Right lobe of liver (tissue), 6 donors: ENCODE measurements at regions not wholly inside any gene's neighbourhood (a gene's known extent, or its start where the extent isn't known, plus 50 kb on each side); places are given as distances from the start of the nearest gene placed in this dataset.

Experiments used
- ATAC-seq, 4 donors: fragments of 200-7000 bp; cut with Tn5 transposase; one replicate each; pipeline ENCODE4 v1.9.1; 2020; ENCODE audit warnings: mild to moderate bottlenecking in 4 of 4, moderate library complexity in 4 of 4
- DNase-seq, 3 donors: peaks; one replicate each; pipeline ENCODE4 v3.0.0-alpha.2; 2020
- H3K27ac ChIP-seq, 3 donors: fragments of 200-600 bp; one replicate each; pipeline ENCODE4 v1.8.0; 2022
- H3K27me3 ChIP-seq, 2 donors: fragments of 200-600 bp; one replicate each; pipeline ENCODE4 v1.8.0; 2022
- H3K36me3 ChIP-seq, 4 donors: fragments of 200-600 bp; sonication (generic) in 1 of 4; one replicate each; pipeline versions ENCODE4 v1.5.1 to v1.8.0; 2017 to 2022; ENCODE audit warnings: control low read depth in 1 of 4
- H3K4me1 ChIP-seq, 4 donors: fragments of 200-600 bp; sonication (generic) in 1 of 4; one replicate each; pipeline versions ENCODE4 v1.5.1 to v1.8.0; 2017 to 2022; ENCODE audit warnings: control low read depth in 1 of 4
- H3K4me3 ChIP-seq, 3 donors: fragments of 200-600 bp; one replicate each; pipeline ENCODE4 v1.8.0; 2022
- H3K9me3 ChIP-seq, 4 donors: fragments of 200-600 bp; sonication (generic) in 1 of 4; one replicate each; pipeline versions ENCODE4 v1.5.1 to v1.8.0; 2017 to 2022; ENCODE audit warnings: control low read depth in 1 of 4
- POLR2A ChIP-seq: fragments of 450-650 bp; IDR thresholded peaks from one replicate; pipeline ENCODE4 v1.6.1; 2017; ENCODE audit warnings: antibody characterized with exemption, mild to moderate bottlenecking
- WGBS: methylation state at CpG from one replicate; pipeline ENCODE4 v1.1.6; 2018; ENCODE audit warnings: low coverage, low lambda C conversion rate; ENCODE audit not compliant: insufficient coverage; ENCODE audit errors: missing lambda C conversion rate; 5-methylcytosine and 5-hydroxymethylcytosine counted together
- intact Hi-C, 2 donors: fragments of 100-400 bp; cut with DNase I; formaldehyde crosslinking; loops; one replicate each; pipeline versions ENCODE4 v1.11.2 to v1.14.1; 2022
- TF ChIP-seq, protein P1 (sequence below), 4 donors: fragments of 200-600 bp in 3 of 4; fragments of 450-650 bp in 1 of 4; IDR thresholded peaks; one replicate each; pipeline versions ENCODE4 v1.5.1 to v1.8.0; 2016 to 2022; ENCODE audit warnings: antibody characterized with exemption in 4 of 4, mild to moderate bottlenecking in 2 of 4
- donor health status: DM: no; HTN: yes; CAD: no.
- donor health status: DM: no; HTN: no; CAD: no.
- donor health status: DM: no; HTN: no; CAD: no.
- donor health status: DM: no; HTN: yes; CAD: no.
- donor health status: DM: no; HTN: yes; CAD: no.

DNA sequence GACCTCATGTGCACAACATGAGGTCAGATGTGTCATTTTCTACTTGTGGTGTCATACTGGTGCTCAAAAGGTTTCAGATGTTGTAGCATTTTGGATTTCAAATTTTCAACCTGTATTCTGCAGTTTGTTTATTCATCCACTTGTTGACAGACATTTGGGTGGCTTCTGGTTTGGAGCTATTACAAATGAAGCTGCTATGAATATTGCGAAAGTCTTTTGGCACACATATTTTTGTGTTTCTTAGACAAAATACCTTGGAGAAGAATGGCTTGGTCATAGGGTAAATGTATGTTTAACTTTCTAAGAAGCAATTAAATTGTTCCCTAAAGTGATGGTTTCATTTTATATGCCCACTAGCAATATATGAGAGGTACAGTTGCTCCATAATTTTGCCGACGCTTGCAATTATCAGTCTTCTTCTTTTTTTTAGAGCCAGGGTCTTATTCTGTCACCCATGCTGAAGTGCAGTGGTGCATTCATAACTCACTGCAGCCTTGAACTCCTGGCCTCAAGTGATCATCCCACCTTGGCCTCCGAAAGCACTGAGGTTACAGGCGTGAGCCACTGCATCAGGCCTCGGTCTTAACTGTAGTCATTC is 70.7 kb upstream of the TRPC7 start:
- Histone ChIP-seq H3K4me1 (no peaks in the 10 kb centered on the region), H3K27me3 (no peaks in the 10 kb centered on the region), H3K36me3 (no peaks in the 10 kb centered on the region), H3K9me3 (no peaks in the 10 kb centered on the region), H3K4me3 (no peak overlapping the region), H3K27ac (no peak overlapping the region)
- DNase-seq = no peak
- TF ChIP-seq, protein P1, sequence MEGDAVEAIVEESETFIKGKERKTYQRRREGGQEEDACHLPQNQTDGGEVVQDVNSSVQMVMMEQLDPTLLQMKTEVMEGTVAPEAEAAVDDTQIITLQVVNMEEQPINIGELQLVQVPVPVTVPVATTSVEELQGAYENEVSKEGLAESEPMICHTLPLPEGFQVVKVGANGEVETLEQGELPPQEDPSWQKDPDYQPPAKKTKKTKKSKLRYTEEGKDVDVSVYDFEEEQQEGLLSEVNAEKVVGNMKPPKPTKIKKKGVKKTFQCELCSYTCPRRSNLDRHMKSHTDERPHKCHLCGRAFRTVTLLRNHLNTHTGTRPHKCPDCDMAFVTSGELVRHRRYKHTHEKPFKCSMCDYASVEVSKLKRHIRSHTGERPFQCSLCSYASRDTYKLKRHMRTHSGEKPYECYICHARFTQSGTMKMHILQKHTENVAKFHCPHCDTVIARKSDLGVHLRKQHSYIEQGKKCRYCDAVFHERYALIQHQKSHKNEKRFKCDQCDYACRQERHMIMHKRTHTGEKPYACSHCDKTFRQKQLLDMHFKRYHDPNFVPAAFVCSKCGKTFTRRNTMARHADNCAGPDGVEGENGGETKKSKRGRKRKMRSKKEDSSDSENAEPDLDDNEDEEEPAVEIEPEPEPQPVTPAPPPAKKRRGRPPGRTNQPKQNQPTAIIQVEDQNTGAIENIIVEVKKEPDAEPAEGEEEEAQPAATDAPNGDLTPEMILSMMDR (IDR thresholded peaks at IDR 0.05) = no peak
- no peak for TF ChIP-seq POLR2A
- intact Hi-C loops = no loop called here
- 71% methylated on average over 6 of the region's 6 CpGs for whole genome bisulfite sequencing
- ATAC-seq = no peak

DNA sequence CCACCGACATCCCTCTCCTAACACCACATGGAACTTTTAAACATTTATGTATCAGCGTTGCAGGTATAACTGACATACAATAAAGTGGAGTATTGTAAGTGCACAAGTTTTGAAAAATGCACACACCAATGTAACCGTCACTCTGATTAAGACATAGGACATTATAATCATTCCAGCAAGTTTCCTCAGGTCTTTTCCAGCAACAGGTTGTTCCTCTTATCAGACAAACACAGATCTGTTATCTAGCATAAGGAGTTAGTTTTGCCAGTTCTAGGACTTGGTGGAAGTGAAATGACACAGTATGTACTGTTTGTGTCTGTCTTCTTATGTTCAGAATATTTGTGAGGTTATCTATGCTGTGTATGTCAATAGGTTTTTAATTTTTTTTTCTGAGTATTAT is 69.5 kb upstream of the TRPC7 start:
- Histone ChIP-seq H3K9me3 (no peaks in the 10 kb centered on the region), H3K27ac (no peak overlapping the region), H3K4me3 (no peak overlapping the region), H3K27me3 (no peaks in the 10 kb centered on the region), H3K4me1 (no peaks in the 10 kb centered on the region), H3K36me3 (no peaks in the 10 kb centered on the region)
- no peak for TF ChIP-seq POLR2A
- intact Hi-C loops = no loop called here
- DNase-seq = no peak
- WGBS = 74% methylated on average over 3 of the region's 3 CpGs
- ATAC-seq = no peak

DNA sequence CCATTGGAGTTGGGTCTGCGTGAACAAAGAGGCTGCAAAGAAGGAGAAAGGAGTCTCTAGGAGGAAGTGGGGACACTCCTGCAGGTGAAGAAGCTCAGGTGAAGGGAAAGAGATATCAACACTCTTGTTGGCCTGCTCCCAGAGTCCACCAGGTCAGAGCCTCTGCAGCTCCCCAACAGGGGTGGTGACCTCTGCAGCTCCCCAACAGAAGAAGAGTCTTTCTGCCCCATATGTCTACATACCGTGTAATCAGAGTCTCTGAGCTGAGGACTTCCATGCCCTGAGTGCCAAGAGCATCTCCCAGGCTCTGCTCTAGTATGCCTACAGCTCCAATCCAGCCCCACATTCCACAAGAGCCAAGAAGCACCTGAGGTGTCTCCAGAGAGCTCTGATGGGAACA is 67.4 kb upstream of the TRPC7 start:
- intact Hi-C loops = no loop called here
- Histone ChIP-seq H3K27me3 (no peaks in the 10 kb centered on the region), H3K36me3 (no peaks in the 10 kb centered on the region), H3K4me1 (no peaks in the 10 kb centered on the region), H3K27ac (no peak overlapping the region), H3K4me3 (no peak overlapping the region), H3K9me3 (no peaks in the 10 kb centered on the region)
- DNase-seq (no peak), ATAC-seq (no peak)
- TF ChIP-seq, protein P1 (IDR thresholded peaks at IDR 0.05) = no peak
- TF ChIP-seq POLR2A = no peak
- no CpG with 5 or more reads among the region's 2 CpGs for WGBS

DNA sequence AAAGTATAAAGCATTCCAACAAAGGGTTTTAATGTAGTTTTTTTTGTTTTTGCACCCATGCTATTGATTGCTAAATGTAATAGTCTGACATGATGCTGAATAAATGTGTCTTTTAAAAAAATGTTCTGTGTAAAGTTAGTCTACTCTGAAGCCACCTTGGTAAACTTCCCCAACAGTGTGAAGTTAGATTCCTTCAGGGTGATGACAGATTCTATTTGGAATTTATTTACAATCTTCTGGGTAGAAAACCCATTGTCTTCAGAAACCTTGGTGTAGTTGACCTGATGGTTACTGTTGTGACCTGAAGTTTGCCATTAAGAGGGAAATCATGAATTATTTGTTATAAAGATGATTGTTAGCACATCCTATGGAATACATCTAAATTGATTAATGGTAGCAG is 64.7 kb upstream of the TRPC7 start:
- Histone ChIP-seq H3K4me3 (no peak overlapping the region), H3K4me1 (no peaks in the 10 kb centered on the region), H3K9me3 (no peaks in the 10 kb centered on the region), H3K27ac (no peak overlapping the region), H3K27me3 (no peaks in the 10 kb centered on the region), H3K36me3 (no peaks in the 10 kb centered on the region)
- DNase-seq (no peak), ATAC-seq (no peak)
- TF ChIP-seq, protein P1 (IDR thresholded peaks at IDR 0.05) = no peak
- TF ChIP-seq POLR2A = no peak
- intact Hi-C loops = no loop called here

GRCh38 chr5:136427426-136427825 is 62.1 kb upstream of the TRPC7 start:
- no peak for DNase-seq
- no peaks in the 10 kb centered on the region for H3K36me3 ChIP-seq
- H3K4me3 ChIP-seq = no peak overlapping the region
- intact Hi-C loops = loop anchor here (10.0 kb wide), 2 partner anchors 173 to 183 kb away; no protein-coding TSS in a partner anchor
- no peaks in the 10 kb centered on the region for H3K27me3 ChIP-seq
- no peaks in the 10 kb centered on the region for H3K9me3 ChIP-seq
- no peak overlapping the region for H3K27ac ChIP-seq
- WGBS = no CpG with 5 or more reads among the region's 2 CpGs
- no peak for ATAC-seq
- TF ChIP-seq, protein P1 (IDR thresholded peaks at IDR 0.05) = no peak
- H3K4me1 ChIP-seq = no peaks in the 10 kb centered on the region
